ENCODE measurements at regions not wholly inside any gene's neighbourhood (a gene's known extent, or its start where the extent isn't known, plus 50 kb on each side); places are given as distances from the start of the nearest gene placed in this dataset.

- TF ChIP-seq POLR2AphosphoS5 (IDR thresholded peaks at IDR 0.05; ENCODE audit: borderline replicate concordance, low read depth, low read length), result no peak
- no peak for TF ChIP-seq EZH2 (IDR thresholded peaks at IDR 0.05)
These were observed 544.4 kb downstream of the SH2D4B start for GRCh38 chr10:81081887-81082620.
